Adrenal gland (tissue), 9 donors: ENCODE measurements at regions not wholly inside any gene's neighbourhood (a gene's known extent, or its start where the extent isn't known, plus 50 kb on each side); places are given as distances from the start of the nearest gene placed in this dataset.
A peak's percentile ranks its signal among the peaks of the same experiment; 100 is the strongest.
"Not testable (repeated sequence)": the region's sequence is repeated elsewhere in the genome, so short reads cannot be mapped to it uniquely, and the experiment has no call there.

Experiments used
- DNase-seq, 7 donors: peaks; one replicate each; pipeline ENCODE4 v3.0.0-alpha.2; 2019 to 2020
- H3K27ac ChIP-seq, 5 donors: fragments of 200-600 bp; sonication (generic) in 4 of 5; 1 replicate in 3 of 5; 2 replicates in 2 of 5; pipeline versions ENCODE4 v1.5.1 to v1.8.0; 2016 to 2020; ENCODE audit warnings: mild to moderate bottlenecking in 1 of 5
- H3K27me3 ChIP-seq: fragments of 200-600 bp; 2 replicates; pipeline ENCODE4 v1.8.0; 2021
- H3K36me3 ChIP-seq, 2 donors: fragments of 200-600 bp; replicated peaks in 1 of 2; 1 replicate in 1 of 2; 2 replicates in 1 of 2; pipeline versions ENCODE4 v1.5.1 to v1.8.0; 2018 to 2022
- H3K4me1 ChIP-seq, 2 donors: fragments of 200-600 bp; replicated peaks in 1 of 2; 1 replicate in 1 of 2; 2 replicates in 1 of 2; pipeline versions ENCODE4 v1.5.1 to v1.8.0; 2018 to 2021
- H3K4me3 ChIP-seq, 4 donors: fragments of 200-600 bp; sonication (generic) in 3 of 4; one replicate each; pipeline ENCODE4 v1.5.1; 2016 to 2018
- H3K9me3 ChIP-seq, 3 donors: fragments of 200-600 bp; sonication (generic) in 1 of 3; replicated peaks in 1 of 3; 1 replicate in 2 of 3; 2 replicates in 1 of 3; pipeline versions ENCODE4 v1.5.1 to v1.8.0; 2016 to 2021
- CTCF ChIP-seq, 6 experiments: fragments of 450-650 bp in 4 of 6; fragments of 200-600 bp in 2 of 6; sonication (generic) in 1 of 6; IDR thresholded peaks; 1 replicate in 5 of 6; 2 replicates in 1 of 6; pipeline versions ENCODE4 v1.5.1 to v1.8.0; 2016 to 2021; ENCODE audit warnings: antibody characterized with exemption in 6 of 6, mild to moderate bottlenecking in 2 of 6, moderate library complexity in 1 of 6
- POLR2A ChIP-seq, 2 donors: fragments of 450-650 bp; IDR thresholded peaks; one replicate each; pipeline ENCODE4 v1.6.1; 2017; ENCODE audit warnings: antibody characterized with exemption in 2 of 2, mild to moderate bottlenecking in 2 of 2, moderate library complexity in 1 of 2
- WGBS, 4 donors: extraction: QIAGEN DNeasy Blood & Tissue Kit in 2 of 4; methylation state at CpG; one replicate each; pipeline versions ENCODE4 v1.1.5 to v1.1.7; 2013 to 2017; 5-methylcytosine and 5-hydroxymethylcytosine counted together
- intact Hi-C, 2 donors: fragments of 100-400 bp; cut with DNase I; formaldehyde crosslinking; loops; one replicate each; pipeline versions ENCODE4 v1.14.1 to v1.15.0; 2022 to 2023
- donor health status: healthy with polysubstance abuse.
- donor health status: Bipolar disorder and iron deficiency.
- donor health status: DM: yes; HTN: yes; CAD: no.
- donor health status: DM: no; HTN: no; CAD: no.
- donor health status: DM: no; HTN: no; CAD: no.

- Histone ChIP-seq H3K27me3 (no peaks in the 10 kb centered on the region), H3K9me3 (no peaks in the 10 kb centered on the region), H3K27ac (no peak overlapping the region), H3K4me1 (no peaks in the 10 kb centered on the region), H3K36me3 (no peaks in the 10 kb centered on the region), H3K4me3 (no peak overlapping the region)
- no peak for DNase-seq
- whole genome bisulfite sequencing, 4 donors, result 67 to 85% (median 75%) methylated on average over 3 of the region's 3 CpGs
- intact Hi-C loops, result no loop called here
- TF ChIP-seq CTCF (IDR thresholded peaks at IDR 0.05), result no peak
- TF ChIP-seq POLR2A (IDR thresholded peaks at IDR 0.05), result no peak
These were observed 161.2 kb upstream of the THBS1 start for GRCh38 chr15:39419651-39420050.

GRCh38 chr15:39420123-39420852 is 160.6 kb upstream of the THBS1 start:
- H3K4me1 ChIP-seq, H3K9me3 ChIP-seq, H3K36me3 ChIP-seq, intact Hi-C loops, DNase-seq, H3K27ac ChIP-seq, H3K27me3 ChIP-seq, H3K4me3 ChIP-seq: not testable (repeated sequence)
- 87 to 94% (median 91%) methylated on average over 10 to 13 of the region's 19 CpGs for WGBS, 4 donors

DNA sequence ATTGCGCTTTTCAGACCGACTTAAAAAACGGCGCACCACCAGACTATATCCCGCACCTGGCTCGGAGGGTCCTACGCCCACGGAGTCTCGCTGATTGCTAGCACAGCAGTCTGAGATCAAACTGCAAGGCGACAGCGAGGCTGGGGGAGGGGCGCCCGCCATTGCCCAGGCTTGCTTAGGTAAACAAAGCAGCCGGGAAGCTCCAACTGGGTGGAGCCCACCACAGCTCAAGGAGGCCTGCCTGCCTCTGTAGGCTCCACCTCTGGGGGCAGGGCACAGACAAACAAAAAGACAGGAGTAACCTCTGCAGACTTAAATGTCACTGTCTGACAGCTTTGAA is 160.1 kb upstream of the THBS1 start:
- H3K4me1 ChIP-seq, H3K9me3 ChIP-seq, DNase-seq, H3K27ac ChIP-seq, H3K36me3 ChIP-seq, intact Hi-C loops, H3K27me3 ChIP-seq, H3K4me3 ChIP-seq: not testable (repeated sequence)
- 58 to 100% (median 68%) methylated on average over 4 to 14 of the region's 14 CpGs; no CpG with 5 or more reads in 1 of the 4 donors for WGBS, 4 donors

GRCh38 chr15:39426552-39427532 is 154.0 kb upstream of the THBS1 start:
- peak overlapping the region in 3 of 5 donors; percentile 7 to 54 (median 43) for H3K27ac ChIP-seq
- H3K9me3 ChIP-seq, result no peaks in the 10 kb centered on the region
- TF ChIP-seq CTCF (IDR thresholded peaks at IDR 0.05) (no peak), POLR2A (IDR thresholded peaks at IDR 0.05) (no peak)
- 57 to 71% (median 59%) methylated on average over 16 to 19 of the region's 19 CpGs for WGBS, 4 donors
- intact Hi-C loops, result no loop called here
- peaks cover 13 to 37% of the 10 kb centered on the region in 2 donors for H3K4me1 ChIP-seq
- H3K27me3 ChIP-seq, result no peaks in the 10 kb centered on the region
- no peak overlapping the region for H3K4me3 ChIP-seq
- H3K36me3 ChIP-seq, result no peaks in the 10 kb centered on the region
- DNase-seq, result peak; percentile 33 to 82 (median 62)

DNA sequence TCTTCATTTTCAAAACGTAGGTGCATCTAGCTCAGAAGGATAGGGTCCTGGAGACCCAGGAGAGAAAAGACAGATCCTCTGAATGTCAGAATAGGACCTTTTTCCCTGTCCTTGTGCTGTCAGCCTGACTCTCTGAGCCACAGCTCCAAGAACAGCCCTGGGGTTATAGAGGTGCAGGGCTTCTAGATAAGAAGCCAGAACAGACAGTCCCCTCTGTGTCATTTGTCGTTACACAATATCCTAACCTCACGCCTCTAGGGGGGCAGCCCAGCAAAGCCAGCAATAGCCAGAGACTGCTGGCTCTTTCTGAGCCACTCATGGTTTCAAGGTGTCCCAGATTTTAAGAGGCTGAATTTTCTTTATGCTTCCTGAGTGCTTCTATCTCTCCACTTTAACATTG is 153.2 kb upstream of the THBS1 start:
- no peaks in the 10 kb centered on the region for H3K36me3 ChIP-seq
- no peaks in the 10 kb centered on the region for H3K27me3 ChIP-seq
- peaks cover 13 to 37% of the 10 kb centered on the region in 2 donors for H3K4me1 ChIP-seq
- 9 to 24% (median 17%) methylated on average over 3 of the region's 3 CpGs for WGBS, 4 donors
- no peaks in the 10 kb centered on the region for H3K9me3 ChIP-seq
- TF ChIP-seq CTCF (IDR thresholded peaks at IDR 0.05), result no peak
- TF ChIP-seq POLR2A (IDR thresholded peaks at IDR 0.05), result no peak
- no peak overlapping the region for H3K4me3 ChIP-seq
- peak in 6 of 7 donors; percentile 44 to 87 (median 61) for DNase-seq
- H3K27ac ChIP-seq, result peak overlapping the region in 3 of 5 donors; percentile 7 to 54 (median 43)
- intact Hi-C loops, result no loop called here
